ENCODE measurements at regions not wholly inside any gene's neighbourhood (a gene's known extent, or its start where the extent isn't known, plus 50 kb on each side); places are given as distances from the start of the nearest gene placed in this dataset.

GRCh38 chr9:129451669-129452068, 169.2 kb downstream of the C9orf50 start:
- Histone ChIP-seq H3K9me2 (ENCODE audit: insufficient read depth) (no peaks in the 10 kb centered on the region), H3K4me1 (ENCODE audit: control insufficient read depth in 1 of 2, insufficient read depth in 2 of 2, low read length in 2 of 2) (no peaks in the 10 kb centered on the region; a peak in 1 of 4 replicates), H3K36me3 (ENCODE audit: control insufficient read depth in 1 of 2, insufficient read depth in 2 of 2, low read length in 2 of 2) (no peaks in the 10 kb centered on the region), H3K27ac (ENCODE audit: low read depth, low read length) (no peak overlapping the region), H3K4me3 (replicated peaks in 1 of 2; ENCODE audit: low read depth in 1 of 2, low read length in 2 of 2) (no peak overlapping the region), H3K4me2 (ENCODE audit: low read length) (no peak overlapping the region), H3K9ac (ENCODE audit: low read length) (no peak overlapping the region), H3K9me3 (ENCODE audit: control insufficient read depth in 1 of 2, insufficient read depth in 1 of 2, low read depth in 1 of 2, low read length in 2 of 2) (no peaks in the 10 kb centered on the region), H2AFZ (ENCODE audit: low read depth, low read length, poor library complexity, severe bottlenecking) (no peak overlapping the region), H3K79me2 (ENCODE audit: insufficient read depth, low read length) (no peaks in the 10 kb centered on the region), H3K27me3 (ENCODE audit: insufficient read depth, low read length) (no peaks in the 10 kb centered on the region), H4K20me1 (ENCODE audit: insufficient read depth) (no peaks in the 10 kb centered on the region)
- CTCF ChIA-PET: no interaction called here
- intact Hi-C loops (cut with micrococcal nuclease): no loop called here
- RAD21 ChIA-PET (ENCODE audit: low non-redundant PET in 1 of 2, low total read pairs in 2 of 2, uncharacterized antibody in 2 of 2, unreplicated experiment in 2 of 2): no interaction called here
- no TSS peak for BruUV-seq (replicated peaks)
- ATAC-seq (no peak), DNase-seq (ENCODE audit: low read depth, low spot score) (no peak)
- TF ChIP-seq TCF7L2 (IDR thresholded peaks at IDR 0.05; ENCODE audit: borderline replicate concordance, extremely low read depth, insufficient read depth, insufficient read length) (no peak), ELF1 (IDR thresholded peaks at IDR 0.05; ENCODE audit: borderline replicate concordance, low read depth) (no peak), FOSL1 (IDR thresholded peaks at IDR 0.05; ENCODE audit: low read depth) (no peak), JUND (IDR thresholded peaks at IDR 0.05) (no peak), ZFX (IDR thresholded peaks at IDR 0.05) (no peak), EZH2phosphoT487 (IDR thresholded peaks at IDR 0.05; ENCODE audit: borderline replicate concordance) (no peak), ZBTB33 (IDR thresholded peaks at IDR 0.05; ENCODE audit: extremely low read depth, insufficient replicate concordance, low read length) (no peak), CBX3 (IDR thresholded peaks at IDR 0.05; ENCODE audit: low read depth) (no peak), MAX (IDR thresholded peaks at IDR 0.05) (no peak), ZNF274 (IDR thresholded peaks at IDR 0.05; ENCODE audit: low read depth, low read length) (no peak), CEBPB (IDR thresholded peaks at IDR 0.05; ENCODE audit: low read depth) (no peak), ATF3 (IDR thresholded peaks at IDR 0.05) (no peak), POLR2AphosphoS5 (IDR thresholded peaks at IDR 0.05; ENCODE audit: low read depth, low read length) (no peak), SP1 (IDR thresholded peaks at IDR 0.05; ENCODE audit: low read depth) (no peak), POLR2A (IDR thresholded peaks at IDR 0.05; ENCODE audit: borderline replicate concordance, extremely low read depth, insufficient read depth, insufficient read length) (no peak), YY1 (IDR thresholded peaks at IDR 0.05; ENCODE audit: extremely low read depth, insufficient replicate concordance, low read depth, low read length) (no peak), SIN3A (IDR thresholded peaks at IDR 0.05; ENCODE audit: low read depth) (no peak), EZH2 (IDR thresholded peaks at IDR 0.05) (no peak), REST (IDR thresholded peaks at IDR 0.05; ENCODE audit: low read depth) (no peak), SRF (IDR thresholded peaks at IDR 0.05; ENCODE audit: low read depth) (no peak)
- POLR2A ChIA-PET: no interaction called here
